GM19452 (cell line): ENCODE measurements at regions not wholly inside any gene's neighbourhood (a gene's known extent, or its start where the extent isn't known, plus 50 kb on each side); places are given as distances from the start of the nearest gene placed in this dataset.

Experiments used
- ATAC-seq: cut with Tn5 transposase; IDR thresholded peaks from one replicate; pipeline ENCODE4 v1.9.1; 2021; ENCODE audit not compliant: unreplicated experiment

DNA sequence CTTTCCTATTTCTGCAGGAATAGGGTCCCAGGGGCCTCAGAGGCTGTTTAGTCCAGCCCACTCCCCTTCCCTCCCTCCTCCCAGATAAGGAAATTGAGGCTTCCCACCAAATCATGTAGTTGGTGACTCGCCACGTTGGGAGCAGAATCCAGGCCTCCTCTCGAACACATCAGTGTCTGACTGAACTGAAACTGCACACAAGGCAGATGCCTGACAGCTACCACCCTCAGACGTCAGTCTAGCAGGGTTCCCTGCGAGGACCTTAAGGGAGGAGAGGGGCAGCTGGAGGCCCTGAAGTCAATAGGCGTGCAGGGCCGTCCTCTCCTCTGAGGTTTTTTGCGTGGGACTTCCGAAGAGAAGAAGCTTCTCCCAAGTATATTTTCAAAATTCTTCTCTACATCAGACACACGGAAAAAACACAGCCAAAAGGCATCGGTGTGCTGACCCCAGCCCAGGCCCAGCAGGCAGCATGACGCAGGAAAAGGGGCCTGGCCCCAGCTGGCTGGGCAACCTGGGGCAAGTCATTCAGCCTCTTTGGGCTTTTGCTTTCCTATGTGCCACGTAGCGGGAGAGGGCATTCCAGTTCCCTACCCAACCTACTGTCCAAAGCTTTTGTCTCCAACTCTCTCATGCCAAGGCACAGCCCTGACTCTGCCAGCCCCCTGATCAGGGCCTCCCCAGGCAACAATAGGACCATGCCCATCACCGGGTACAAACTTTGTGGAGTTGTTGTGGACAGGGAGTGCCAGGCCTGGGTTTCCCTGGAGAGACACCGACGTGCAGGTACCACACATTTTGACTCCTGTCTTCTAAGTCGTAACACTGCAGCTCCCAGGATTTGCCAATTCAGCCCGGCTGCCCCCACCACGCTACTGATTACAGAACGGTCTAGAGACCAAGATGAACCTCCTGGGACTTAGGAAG is 283.1 kb downstream of the XXYLT1 start:
- ATAC-seq: no peak

DNA sequence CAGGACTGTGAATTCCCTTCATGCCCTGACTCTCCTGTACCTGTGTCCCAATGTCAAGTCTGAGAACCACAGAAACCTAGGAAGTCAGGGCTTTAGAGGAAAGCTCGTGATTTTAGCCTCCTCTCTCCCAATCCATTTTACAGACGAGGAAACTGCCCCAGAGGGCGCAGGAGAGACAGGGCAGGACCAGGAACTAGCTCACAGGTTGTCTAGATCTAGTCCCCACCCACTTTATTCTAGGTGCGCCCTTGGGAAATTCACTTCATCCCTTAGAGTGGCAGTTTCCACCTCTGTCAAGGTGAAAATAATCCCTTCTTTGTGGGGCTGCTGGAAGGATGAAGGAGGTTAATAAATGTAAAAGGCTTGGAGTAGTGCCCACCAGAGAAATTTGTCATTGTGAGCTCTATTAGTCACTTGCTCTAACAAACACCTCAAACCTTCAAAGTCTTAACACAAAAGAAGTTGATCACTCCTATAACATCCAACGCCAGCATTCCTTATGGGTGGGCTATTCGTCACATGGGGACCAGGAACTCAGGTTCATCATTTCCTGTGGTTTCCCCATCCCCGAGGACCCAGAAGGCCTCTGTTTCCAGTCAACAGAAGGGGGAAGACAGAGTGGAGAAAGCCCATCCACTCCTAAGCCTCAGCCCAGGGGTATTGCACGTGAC is 282.3 kb downstream of the XXYLT1 start:
- no peak for ATAC-seq

DNA sequence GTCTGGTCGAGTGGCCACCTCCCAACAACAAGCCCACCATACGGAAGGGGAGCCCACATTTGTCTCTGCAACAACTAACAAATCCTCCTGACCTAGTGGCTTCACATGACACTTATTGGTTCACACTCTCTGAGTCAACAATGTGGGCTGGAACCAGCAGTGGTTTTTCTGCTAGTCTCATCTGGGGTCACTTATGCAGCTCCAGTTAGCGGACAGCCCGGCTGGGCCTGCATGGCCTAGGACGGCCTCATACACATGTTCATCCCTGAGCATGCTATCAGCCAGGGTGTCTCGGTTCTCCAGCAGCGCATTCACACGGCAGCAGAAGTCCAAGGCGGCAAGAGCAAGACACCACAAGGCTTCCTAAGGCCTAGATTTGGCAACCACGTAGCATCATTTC is 281.7 kb downstream of the XXYLT1 start:
- no peak for ATAC-seq

DNA sequence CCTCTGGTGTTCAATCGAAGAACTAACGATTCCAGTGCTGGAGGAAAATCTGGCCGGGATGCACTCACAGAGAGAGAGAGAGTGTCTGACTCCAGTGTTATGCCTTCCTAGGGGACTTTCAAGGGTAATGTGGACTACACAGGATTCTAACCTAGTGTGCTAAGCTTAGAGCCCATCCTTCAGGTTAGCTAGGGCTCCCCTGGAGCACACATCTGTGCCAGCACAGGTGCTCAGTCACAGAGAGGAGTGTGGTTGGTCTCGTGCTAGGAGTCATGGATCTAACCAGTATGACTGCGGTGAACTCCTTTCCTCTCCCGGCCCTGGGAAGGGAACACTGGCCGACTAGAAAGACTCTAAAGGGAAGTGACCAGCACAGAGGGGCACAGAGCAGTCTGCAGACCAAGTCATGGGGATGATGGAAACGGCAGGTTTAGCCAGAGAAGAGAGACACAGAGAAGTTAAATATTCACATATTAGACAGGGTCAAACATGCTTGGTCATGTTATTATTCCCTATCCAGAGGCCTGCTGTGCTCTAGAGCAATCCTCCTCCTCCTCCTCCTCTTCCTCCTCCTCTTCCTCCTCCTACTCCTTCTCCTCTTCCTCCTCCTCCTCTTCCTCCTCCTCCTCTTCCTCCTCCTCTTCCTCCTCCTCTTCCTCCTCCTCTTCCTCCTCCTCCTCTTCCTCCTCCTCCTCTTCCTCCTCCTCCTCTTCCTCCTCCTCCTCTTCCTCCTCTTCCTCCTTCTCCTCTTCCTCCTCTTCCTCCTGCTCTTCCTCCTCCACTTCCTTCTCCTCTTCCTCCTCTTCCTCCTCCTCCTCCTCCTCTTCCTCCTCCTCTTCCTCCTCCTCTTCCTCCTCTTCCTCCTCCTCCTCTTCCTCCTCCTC is 280.3 kb downstream of the XXYLT1 start:
- no peak for ATAC-seq

DNA sequence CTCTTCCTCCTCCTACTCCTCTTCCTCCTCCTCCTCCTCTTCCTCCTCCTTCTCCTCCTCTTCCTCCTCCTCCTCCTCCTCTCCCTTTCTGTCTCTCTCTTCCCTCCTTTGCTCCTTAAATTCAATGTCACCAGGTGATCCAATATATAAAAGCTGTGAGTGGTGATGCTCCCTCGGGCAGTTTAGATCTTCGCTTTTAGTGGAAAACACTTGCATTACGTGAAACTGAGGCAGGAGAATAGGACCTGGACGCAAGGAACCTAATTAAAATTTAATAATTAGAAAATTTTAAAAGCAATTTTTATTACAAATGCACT is 279.7 kb downstream of the XXYLT1 start:
- ATAC-seq: no peak

DNA sequence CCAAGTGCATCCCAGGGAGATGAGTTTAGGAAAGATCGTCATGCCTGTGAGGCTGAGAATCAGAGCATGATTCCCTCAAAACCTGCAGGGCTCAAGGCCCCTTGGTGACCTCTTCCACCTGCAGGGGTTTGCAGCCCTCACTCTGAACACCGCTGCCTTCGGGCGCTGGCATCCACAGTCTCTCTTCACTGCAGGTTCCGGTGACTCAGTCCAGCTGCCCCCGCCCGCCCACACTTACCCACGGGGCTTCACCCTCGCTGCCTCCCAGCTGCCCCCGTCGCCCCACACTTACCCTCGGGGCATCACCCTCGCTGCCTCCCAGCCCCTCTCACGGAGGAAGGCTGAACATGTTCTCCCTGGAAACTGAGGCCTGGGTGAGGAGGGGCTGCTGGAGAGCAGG is 277.1 kb downstream of the XXYLT1 start:
- no peak for ATAC-seq

DNA sequence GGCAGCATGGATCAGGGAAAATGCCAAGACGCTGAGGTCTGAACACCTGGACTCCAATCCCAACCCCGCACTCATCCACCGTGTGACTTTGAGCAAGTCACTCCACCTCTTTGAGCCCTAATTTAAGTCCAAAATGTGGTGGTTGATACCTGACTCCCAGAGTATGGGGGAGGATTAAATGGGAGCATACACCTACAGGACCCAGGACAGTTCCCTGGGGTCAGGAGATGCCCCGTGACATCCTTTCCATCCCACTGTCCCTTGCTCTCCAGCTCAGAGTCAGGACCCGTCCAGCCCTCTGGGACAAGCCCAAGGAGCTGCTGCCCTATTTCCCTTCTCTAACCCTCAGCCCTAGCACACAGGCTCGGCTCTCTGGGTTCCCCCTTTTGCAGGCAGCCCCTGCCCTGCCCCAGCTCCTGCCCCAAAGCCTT is 276.4 kb downstream of the XXYLT1 start:
- no peak for ATAC-seq

DNA sequence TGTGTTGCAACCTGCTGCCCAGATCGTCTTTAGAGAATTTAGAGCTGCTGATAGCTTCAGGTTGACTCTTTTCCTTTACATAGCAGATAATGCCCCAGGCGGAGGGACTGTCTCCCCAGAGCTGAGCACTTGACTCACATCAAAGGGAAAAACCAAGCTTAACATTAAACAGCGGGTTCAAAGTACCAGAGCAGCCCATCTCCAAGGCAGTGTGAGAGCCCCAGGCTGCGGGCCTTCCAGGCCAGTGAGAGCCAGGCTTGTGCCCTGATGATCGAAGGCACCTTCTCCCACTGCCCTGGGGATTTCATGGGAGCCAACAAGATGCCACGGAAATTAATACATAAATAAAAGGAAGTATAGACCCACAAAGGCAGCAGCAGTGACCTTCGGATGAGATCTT is 275.6 kb downstream of the XXYLT1 start:
- no peak for ATAC-seq

DNA sequence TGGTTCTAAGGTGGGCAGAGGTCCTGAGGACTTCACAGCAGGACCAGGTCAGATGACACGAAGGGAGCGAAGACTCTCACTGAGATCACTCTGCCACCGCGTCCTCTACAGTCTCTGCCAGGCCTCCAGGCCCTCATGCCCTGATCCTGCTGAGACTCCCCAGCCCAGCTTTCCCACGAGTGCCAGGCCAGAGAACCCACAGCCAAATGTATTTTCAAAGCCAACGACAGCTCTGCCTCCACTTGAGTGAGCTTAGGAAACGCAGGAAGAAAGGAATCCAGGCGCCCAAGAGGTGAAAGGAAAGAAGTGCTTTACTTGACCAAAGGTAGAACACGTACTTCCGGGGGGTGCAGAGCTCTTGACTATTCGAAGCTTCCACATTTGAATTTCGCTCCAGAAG is 275.0 kb downstream of the XXYLT1 start:
- no peak for ATAC-seq

DNA sequence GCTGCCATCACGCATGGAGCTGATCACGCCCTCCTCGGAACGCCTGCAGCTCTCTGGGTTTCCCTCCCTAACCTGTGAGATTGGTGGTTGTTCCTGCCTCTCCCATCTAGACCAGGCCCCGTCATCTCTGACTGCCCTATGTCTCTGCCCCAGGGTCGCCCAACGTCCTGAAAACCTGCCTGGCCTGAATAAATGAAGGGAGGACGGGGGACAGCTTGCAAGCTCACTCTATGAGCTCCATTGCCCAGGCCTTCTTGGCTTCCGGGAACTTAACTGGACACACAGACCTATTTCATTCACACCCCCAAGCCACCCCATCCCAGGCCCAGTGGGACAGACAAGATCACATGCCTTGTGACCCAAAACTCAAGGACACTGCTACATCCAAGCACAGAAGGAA is 274.2 kb downstream of the XXYLT1 start:
- no peak for ATAC-seq

DNA sequence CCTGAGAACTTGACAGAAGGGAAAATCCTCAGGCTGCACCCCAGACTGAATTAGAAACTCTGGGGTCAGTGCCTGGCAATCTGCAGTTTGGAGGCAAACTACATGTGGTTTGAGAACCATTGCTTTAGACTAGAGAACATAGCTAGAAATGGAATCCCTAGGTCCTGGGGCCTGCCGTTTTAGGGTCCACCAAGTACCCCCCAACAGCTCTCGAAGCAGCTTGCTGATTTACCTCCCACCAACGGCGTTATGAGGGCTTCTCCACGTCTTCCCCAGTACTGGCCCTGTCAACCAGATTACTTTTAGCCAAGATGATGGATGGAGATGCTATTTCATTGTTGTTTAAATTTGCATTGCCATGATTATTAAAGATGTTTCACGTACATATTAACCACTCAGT is 272.5 kb downstream of the XXYLT1 start:
- no peak for ATAC-seq

DNA sequence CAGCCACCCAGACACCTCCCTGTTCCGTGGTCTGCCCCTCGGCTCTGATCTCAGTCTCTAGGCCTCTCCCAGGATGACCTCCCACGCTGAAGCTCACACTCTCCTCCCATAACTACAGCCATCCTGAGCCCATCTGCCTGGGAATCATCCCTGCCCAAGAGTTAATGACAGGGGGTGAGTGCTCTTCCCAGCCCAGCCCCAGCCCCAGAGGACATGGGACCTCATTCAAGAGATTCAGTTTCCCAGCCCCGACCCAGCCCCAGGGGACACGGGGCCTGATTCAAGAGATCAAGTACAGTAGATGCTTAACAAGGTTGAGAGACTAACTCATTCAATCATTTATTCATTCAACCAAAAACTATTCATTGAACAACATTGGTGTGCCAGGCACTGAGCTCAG is 272.0 kb downstream of the XXYLT1 start:
- ATAC-seq: no peak

DNA sequence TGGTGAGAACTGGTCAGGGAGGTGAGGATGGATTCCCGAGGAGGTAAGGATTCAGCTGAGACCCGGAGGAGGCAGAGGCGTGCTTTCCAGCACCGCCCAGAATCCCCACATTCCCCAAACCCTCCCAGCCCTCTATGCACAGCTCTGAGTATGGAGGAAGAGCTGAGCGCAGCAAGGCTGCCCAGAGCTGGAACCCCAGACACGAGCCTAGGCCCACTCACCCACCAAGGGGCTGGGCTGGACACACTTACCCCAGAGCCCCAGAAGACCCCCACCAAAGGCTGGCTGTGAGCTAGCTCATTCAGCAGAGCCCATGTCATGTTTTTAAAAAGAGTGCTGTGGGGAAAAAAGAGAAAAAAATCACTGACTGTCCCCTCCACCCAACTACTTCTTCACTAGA is 271.5 kb downstream of the XXYLT1 start:
- ATAC-seq: no peak

DNA sequence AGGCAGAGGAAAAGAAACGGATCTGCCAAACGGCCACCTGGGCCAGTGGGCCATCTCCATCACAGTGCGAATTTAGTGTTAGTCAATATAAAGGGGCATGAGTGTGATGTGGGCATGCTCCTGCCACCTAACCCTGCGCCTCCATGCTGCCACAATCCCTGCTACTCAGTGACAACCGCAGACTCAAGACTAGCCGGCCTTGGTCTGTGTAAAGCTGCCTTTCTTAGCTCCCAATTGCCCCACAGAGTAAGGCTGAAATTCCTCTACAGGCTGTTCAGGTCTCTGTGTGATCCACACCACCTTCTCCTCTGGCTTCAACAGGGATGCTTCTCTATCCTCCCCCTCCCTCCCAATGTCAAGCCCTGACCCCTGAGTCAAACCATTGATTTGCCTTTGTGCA is 269.7 kb downstream of the XXYLT1 start:
- no peak for ATAC-seq

DNA sequence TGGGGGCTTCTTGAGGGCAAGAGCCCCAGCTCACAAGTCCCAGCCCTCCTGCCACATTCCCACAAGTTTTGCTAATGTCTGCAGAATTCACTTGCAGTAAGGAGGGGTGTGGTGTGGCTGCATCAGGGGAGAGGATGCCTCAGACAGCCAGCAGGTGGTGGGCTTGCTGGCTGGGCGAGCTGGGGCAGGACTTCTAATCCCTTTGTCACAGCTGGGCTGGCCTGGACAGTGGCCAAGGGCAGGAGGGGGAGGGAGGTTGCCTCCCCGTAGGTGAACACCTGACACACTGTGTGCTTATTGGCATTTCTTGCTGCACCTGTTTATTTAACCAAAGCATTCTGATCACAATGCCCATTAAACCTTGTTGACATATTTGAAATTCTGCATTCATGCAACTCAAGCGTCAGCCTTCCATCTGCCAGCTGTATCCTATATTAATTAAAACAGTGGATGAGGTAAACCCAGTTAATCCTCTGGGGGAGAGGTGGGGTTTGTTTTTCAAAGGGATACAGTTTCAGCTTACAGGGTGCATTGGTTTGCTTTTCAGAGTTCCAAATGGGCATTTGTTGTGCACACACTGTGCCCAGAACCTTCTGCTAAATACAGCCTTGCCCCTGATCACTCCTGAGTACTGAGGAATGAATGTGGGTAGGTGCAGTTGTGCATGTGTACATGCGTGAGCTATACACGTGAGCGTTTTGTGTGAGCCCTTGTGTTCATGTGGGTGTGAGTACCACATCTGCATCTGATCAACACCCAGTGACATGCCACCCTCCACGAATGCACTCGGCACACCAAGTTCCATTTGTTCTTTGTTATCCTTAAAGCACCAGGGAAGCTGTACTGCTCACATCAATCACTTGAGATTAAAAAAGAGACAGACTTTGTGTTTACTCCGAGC is 268.7 kb downstream of the XXYLT1 start:
- ATAC-seq: no peak

DNA sequence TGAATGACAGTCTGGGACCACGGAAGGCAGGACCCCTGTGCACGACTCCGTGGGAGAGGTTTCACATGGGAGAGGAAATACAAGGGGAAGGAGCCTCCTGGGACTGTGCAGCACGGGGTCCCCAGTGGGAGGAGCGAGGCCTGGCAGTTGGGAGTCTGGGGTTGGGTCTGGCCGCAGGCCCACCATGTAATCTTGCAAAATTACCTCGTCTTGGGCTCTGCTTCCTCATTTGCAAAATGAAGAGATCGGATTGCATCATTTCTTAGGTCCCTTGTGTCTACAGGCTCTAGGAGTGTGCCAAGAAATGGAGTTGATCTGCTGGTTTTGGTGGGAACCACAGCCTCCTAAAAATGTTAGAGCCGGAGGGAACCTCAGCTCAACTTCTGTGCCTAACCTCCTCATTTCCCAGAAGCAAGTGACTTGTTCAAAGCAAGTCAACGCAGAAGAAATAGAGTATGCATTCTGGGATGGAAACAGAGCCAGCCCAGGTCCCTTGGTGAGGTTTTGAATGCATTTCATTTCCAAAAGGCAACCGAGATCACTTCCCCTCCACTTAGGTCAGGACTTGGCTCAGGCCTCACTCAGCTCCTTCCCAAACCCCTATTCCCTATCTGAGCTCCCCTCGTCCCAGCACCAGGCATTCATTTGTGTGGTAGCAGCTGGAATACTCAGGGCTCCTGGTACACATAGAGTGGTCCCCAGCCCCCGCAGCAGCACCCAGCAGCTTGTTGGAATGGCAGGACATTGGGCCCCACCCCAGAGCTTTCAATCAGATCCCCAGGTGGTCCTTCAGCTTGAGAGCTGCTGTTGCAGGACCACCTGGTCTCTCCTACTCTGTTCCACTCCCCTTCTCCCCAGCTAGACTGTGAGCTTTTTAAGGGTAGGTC is 267.7 kb downstream of the XXYLT1 start:
- ATAC-seq: no peak

DNA sequence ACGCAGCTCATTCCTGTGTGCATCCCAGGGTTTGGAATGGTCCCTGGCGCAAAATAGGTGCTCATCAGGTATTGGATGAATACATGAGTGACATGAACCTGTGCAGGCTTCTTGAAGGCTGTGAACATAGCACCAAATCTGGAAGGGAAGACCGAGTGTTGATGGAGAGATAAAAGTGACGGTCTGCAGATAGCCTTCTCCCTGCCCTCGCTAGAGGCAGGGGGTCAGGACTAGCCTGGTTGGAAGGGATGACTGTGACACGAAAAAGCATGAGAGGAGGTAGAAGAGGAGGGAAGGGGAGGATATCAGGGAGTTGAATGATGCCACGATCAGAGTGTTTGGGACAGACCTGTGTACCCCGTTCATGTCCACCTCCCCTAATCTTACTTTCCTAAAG is 267.1 kb downstream of the XXYLT1 start:
- ATAC-seq: no peak

DNA sequence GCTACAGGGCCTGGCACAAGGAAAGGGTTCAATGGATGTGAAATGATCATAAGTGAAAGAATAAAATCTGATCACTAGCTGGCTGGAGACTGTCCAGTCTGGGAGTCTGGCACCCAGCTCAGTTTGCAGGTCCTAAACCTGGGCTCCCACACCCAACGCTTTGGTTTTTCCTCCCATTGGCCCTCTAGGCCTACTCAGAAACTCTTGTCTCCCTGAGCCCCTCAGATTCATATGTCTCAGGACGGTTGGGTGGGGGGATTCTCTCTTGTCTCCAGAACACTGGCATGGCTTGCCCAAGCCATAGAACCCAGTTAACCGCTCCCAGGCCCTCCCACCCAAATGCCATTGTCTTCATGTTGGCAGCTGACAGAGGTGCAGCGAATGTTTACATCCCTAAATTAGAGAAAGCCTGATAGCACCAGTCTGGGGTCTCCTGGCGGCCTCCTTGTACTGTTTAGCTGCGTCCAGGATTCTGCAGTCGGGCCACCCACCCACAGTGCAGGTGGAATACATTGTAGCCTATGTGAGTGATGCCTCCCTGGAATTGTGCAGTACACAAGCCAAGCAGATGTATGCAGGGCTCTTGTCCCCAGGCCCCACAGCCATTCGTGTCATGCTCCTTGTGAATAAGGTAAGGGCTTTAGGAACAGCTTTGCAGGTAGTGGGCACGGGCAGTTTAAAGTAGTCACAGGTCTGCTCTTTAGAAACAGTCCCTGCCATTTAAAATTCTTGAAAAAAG is 266.3 kb downstream of the XXYLT1 start:
- no peak for ATAC-seq

DNA sequence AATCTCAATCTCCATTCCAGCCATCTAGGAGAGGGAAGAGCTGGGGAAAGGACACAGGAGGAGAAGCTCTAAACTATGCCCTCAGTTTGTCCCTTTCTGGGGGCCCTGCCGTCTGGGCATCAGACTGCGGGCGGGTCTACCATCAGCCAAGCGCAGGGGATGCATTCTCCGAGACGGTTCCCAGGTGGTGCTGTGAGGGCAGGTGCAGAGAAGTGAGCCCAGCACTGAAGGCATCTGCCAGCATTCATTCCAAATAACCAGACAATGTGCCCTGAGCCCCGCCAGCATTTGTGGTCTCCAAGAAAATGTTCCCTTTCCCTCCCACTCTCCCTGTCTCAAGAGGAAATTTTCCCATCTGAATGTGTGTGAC is 265.7 kb downstream of the XXYLT1 start:
- no peak for ATAC-seq
